Heart right ventricle (tissue), 16 donors: ENCODE measurements at regions not wholly inside any gene's neighbourhood (a gene's known extent, or its start where the extent isn't known, plus 50 kb on each side); places are given as distances from the start of the nearest gene placed in this dataset.

Experiments used
- ATAC-seq, 8 donors: fragments of 200-7000 bp; cut with Tn5 transposase; one replicate each; pipeline ENCODE4 v1.9.1; 2020; ENCODE audit warnings: mild to moderate bottlenecking in 8 of 8, moderate library complexity in 8 of 8, moderate number of reproducible peaks in 1 of 8
- DNase-seq, 2 donors: peaks; one replicate each; pipeline ENCODE4 v3.0.0-alpha.2; 2020
- H3K27ac ChIP-seq, 10 donors: fragments of 200-600 bp; sonication (generic) in 2 of 10; one replicate each; pipeline versions ENCODE4 v1.5.0 to v1.8.0; 2020 to 2022; ENCODE audit warnings: mild to moderate bottlenecking in 3 of 10
- H3K27me3 ChIP-seq, 7 donors: fragments of 200-600 bp; one replicate each; pipeline ENCODE4 v1.8.0; 2021 to 2022; ENCODE audit warnings: mild to moderate bottlenecking in 2 of 7
- H3K36me3 ChIP-seq, 9 donors: fragments of 200-600 bp; sonication (generic) in 1 of 9; one replicate each; pipeline versions ENCODE4 v1.5.0 to v1.8.0; 2020 to 2022; ENCODE audit warnings: mild to moderate bottlenecking in 2 of 9
- H3K4me1 ChIP-seq, 9 donors: fragments of 200-600 bp; sonication (generic) in 1 of 9; one replicate each; pipeline versions ENCODE4 v1.5.0 to v1.8.0; 2020 to 2022; ENCODE audit warnings: mild to moderate bottlenecking in 4 of 9
- H3K4me3 ChIP-seq, 10 donors: fragments of 200-600 bp; sonication (generic) in 2 of 10; one replicate each; pipeline versions ENCODE4 v1.5.0 to v1.8.0; 2020 to 2022; ENCODE audit warnings: mild to moderate bottlenecking in 7 of 10, moderate library complexity in 2 of 10
- H3K9me3 ChIP-seq, 11 donors: fragments of 200-600 bp in 10 of 11; sonication (generic) in 2 of 11; one replicate each; pipeline versions ENCODE4 v1.5.0 to v1.8.0; 2013 to 2022; ENCODE audit warnings: mild to moderate bottlenecking in 2 of 11, control low read depth in 1 of 11, moderate library complexity in 1 of 11
- WGBS, 2 donors: extraction: QIAGEN DNeasy Blood & Tissue Kit; methylation state at CpG; one replicate each; pipeline ENCODE4 v1.1.7; 2013; ENCODE audit warnings: inconsistent platforms in 1 of 2; 5-methylcytosine and 5-hydroxymethylcytosine counted together
- intact Hi-C, 10 donors: fragments of 100-400 bp; cut with DNase I; formaldehyde crosslinking; loops; one replicate each; pipeline versions ENCODE4 v1.11.1 to v1.14.2; 2022
- TF ChIP-seq, protein P1 (sequence below), 9 donors: fragments of 200-600 bp; sonication (generic) in 2 of 9; IDR thresholded peaks; one replicate each; pipeline versions ENCODE4 v1.5.0 to v1.8.0; 2021 to 2022; ENCODE audit warnings: antibody characterized with exemption in 9 of 9, mild to moderate bottlenecking in 5 of 9, moderate library complexity in 1 of 9
- donor health status: Arrhythmogenic right ventricular cardiomyopathy.
- donor health status: ischemic (EF 13 %, LVEDD 7.1; RV severe dilation, severe dysfunction).
- donor health status: healthy with polysubstance abuse.
- donor health status: DM: no; HTN: yes; CAD: no.
- donor health status: DM: no; HTN: no; CAD: no.
- donor health status: ischemic (EF 25% LVEDD 6.9; RV normal size, moderate dysfunction).
- donor health status: ischemic (EF 25% LVEDD 5.7; RV mildly dilated, moderate dysfunction).
- donor health status: healthy.
- donor health status: DM: yes; HTN: yes; CAD: no.
- donor health status: Ischemic cardiomyopathy.
- donor health status: ischemic (EF 35%, LVEDD 5.7; RV mildly dilated, moderate dysfunction).
- donor health status: nonischemic (EF 11% LVEDD 7.7; RV severe dilation, severe dysfunction).
- donor health status: DM: yes; HTN: yes; CAD: no.
- donor health status: PGD.
- donor health status: ischemic (EF 29% LVEDD 5.4; RV normal size, mild dysfunction).
- donor health status: nonischemic (EF 23%, LVEDD 6.1; RV moderate dilation, normal function).

GRCh38 chr3:111278959-111279358, 207.3 kb downstream of the NECTIN3 start:
- H3K4me1 ChIP-seq = no peaks in the 10 kb centered on the region
- no peak overlapping the region for H3K4me3 ChIP-seq
- no peaks in the 10 kb centered on the region for H3K36me3 ChIP-seq
- H3K27ac ChIP-seq = no peak overlapping the region
- TF ChIP-seq, protein P1, sequence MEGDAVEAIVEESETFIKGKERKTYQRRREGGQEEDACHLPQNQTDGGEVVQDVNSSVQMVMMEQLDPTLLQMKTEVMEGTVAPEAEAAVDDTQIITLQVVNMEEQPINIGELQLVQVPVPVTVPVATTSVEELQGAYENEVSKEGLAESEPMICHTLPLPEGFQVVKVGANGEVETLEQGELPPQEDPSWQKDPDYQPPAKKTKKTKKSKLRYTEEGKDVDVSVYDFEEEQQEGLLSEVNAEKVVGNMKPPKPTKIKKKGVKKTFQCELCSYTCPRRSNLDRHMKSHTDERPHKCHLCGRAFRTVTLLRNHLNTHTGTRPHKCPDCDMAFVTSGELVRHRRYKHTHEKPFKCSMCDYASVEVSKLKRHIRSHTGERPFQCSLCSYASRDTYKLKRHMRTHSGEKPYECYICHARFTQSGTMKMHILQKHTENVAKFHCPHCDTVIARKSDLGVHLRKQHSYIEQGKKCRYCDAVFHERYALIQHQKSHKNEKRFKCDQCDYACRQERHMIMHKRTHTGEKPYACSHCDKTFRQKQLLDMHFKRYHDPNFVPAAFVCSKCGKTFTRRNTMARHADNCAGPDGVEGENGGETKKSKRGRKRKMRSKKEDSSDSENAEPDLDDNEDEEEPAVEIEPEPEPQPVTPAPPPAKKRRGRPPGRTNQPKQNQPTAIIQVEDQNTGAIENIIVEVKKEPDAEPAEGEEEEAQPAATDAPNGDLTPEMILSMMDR (IDR thresholded peaks at IDR 0.05) = no peak
- H3K27me3 ChIP-seq = no peaks in the 10 kb centered on the region
- ATAC-seq (no peak), DNase-seq (no peak)
- intact Hi-C loops = no loop called here
- no peaks in the 10 kb centered on the region for H3K9me3 ChIP-seq

- Histone ChIP-seq H3K9me3 (no peaks in the 10 kb centered on the region), H3K4me1 (no peaks in the 10 kb centered on the region), H3K27me3 (no peaks in the 10 kb centered on the region), H3K36me3 (no peaks in the 10 kb centered on the region), H3K4me3 (no peak overlapping the region), H3K27ac (no peak overlapping the region)
- DNase-seq (no peak), ATAC-seq (no peak)
- WGBS, 2 donors = 68 to 83% methylated on average over 6 of the region's 6 CpGs
- intact Hi-C loops = no loop called here
- TF ChIP-seq, protein P1 (IDR thresholded peaks at IDR 0.05) = no peak
Measured at GRCh38 chr3:111282024-111282423, 210.4 kb downstream of the NECTIN3 start.

DNA sequence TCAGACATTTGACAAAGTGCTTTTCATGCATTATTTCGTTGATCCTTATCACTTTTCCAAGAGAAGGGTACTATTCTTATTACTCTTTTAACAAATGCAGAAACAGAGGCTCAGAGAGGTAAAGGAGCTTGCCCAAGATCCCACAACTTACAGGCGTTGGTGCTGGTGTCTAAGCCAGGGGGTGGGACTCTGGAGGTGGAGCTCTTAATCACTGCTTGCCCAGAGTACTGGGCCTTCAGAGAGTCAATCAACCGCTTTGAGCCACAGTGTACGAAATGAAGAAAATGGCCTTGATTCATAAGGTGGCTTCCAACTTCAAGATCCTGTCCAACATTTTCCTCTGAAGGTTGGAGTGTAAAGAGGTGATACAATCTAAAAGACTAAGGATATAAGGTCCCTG, 211.5 kb downstream of the NECTIN3 start:
- Histone ChIP-seq H3K27ac (no peak overlapping the region), H3K27me3 (no peaks in the 10 kb centered on the region), H3K4me1 (no peaks in the 10 kb centered on the region), H3K36me3 (no peaks in the 10 kb centered on the region), H3K4me3 (no peak overlapping the region), H3K9me3 (no peaks in the 10 kb centered on the region)
- intact Hi-C loops = no loop called here
- WGBS, 2 donors = 64 to 70% methylated on average over 4 of the region's 4 CpGs
- TF ChIP-seq, protein P1 (IDR thresholded peaks at IDR 0.05) = no peak
- DNase-seq = no peak
- no peak for ATAC-seq

GRCh38 chr3:111284503-111285183, 213.0 kb downstream of the NECTIN3 start:
- no peaks in the 10 kb centered on the region for H3K9me3 ChIP-seq
- ATAC-seq = no peak
- 78 to 84% methylated on average over 4 of the region's 4 CpGs for WGBS, 2 donors
- intact Hi-C loops = no loop called here
- no peaks in the 10 kb centered on the region for H3K27me3 ChIP-seq
- no peaks in the 10 kb centered on the region for H3K36me3 ChIP-seq
- no peaks in the 10 kb centered on the region for H3K4me1 ChIP-seq
- DNase-seq = no peak
- H3K27ac ChIP-seq = no peak overlapping the region
- H3K4me3 ChIP-seq = no peak overlapping the region
- TF ChIP-seq, protein P1 (IDR thresholded peaks at IDR 0.05) = no peak
